ENCODE measurements at regions not wholly inside any gene's neighbourhood (a gene's known extent, or its start where the extent isn't known, plus 50 kb on each side); places are given as distances from the start of the nearest gene placed in this dataset.

DNA sequence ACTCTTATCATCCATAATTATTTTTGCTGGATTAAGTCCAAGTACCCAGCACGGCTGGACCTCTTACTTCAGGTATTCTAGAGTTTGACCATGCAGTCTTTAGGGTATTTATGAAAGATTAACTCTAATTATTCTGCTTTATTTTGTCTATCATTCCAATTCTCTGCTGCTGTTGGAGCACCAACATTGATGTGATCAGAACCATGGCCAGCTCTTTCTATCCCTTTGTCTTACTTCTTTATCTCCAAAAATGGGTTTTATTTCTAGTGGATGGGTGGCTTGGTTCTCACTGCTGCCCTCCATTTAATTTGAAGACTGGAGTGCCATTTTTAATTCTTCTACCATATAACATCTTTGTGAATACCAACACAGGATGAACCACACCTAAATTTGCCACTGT is 704.3 kb downstream of the FRK start:
- intact Hi-C loops (cut with micrococcal nuclease; ENCODE audit: unreplicated experiment): no loop called here

DNA sequence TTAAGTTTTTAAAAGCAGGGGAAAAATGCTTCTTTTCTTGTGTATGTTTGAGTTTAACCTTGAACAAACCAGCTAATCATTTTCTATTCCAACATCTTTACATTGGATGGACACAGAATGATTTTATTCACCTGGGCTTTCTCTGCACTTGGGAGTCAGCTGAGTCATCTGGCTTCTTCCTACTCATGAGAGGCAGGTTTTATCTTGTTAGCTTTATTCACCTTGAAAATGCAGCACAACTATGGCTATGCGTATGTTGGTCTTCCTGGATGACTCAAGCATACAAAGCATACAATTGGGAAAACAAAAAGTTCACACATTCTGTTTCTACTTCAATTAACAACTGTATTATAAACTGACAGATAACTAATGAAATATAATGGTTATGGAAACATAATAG is 737.7 kb downstream of the FRK start:
- no peak for FAIRE-seq
- ChIA-PET RAD21 (ENCODE audit: unreplicated experiment) (no interaction called here), CTCF (no interaction called here), SMC1A (ENCODE audit: uncharacterized antibody, unreplicated experiment) (no interaction called here), POLR2A (no interaction called here)
- BruUV-seq (replicated peaks): no TSS peak
- no peaks in the 10 kb centered on the region for H3K4me1 ChIP-seq (ENCODE audit: control insufficient read depth, insufficient read depth, low read length)
- DNase-seq (ENCODE audit: low read depth, low spot score): no peak
- no peaks in the 10 kb centered on the region for H3K79me2 ChIP-seq (ENCODE audit: control insufficient read depth, insufficient read depth, low read length)
- ATAC-seq: no peak
- no peak overlapping the region for H2AFZ ChIP-seq (ENCODE audit: control insufficient read depth, low read depth, low read length)
- intact Hi-C loops (cut with micrococcal nuclease; ENCODE audit: unreplicated experiment) (no loop called here), in situ Hi-C loops (cut with MboI) (no loop called here)
- no peak overlapping the region for H3K9ac ChIP-seq (ENCODE audit: control insufficient read depth, insufficient read depth, low read length)
- no peaks in the 10 kb centered on the region for H3K9me3 ChIP-seq (replicated peaks; ENCODE audit: control insufficient read depth, insufficient read depth, low read length)
- no peaks in the 10 kb centered on the region for H4K20me1 ChIP-seq (ENCODE audit: control insufficient read depth, insufficient read depth)
- H3K4me3 ChIP-seq: no peak overlapping the region
- H3K27me3 ChIP-seq (replicated peaks in 1 of 2; ENCODE audit: control insufficient read depth in 2 of 2, insufficient read depth in 2 of 2, low read length in 1 of 2): no peaks in the 10 kb centered on the region
- H3K27ac ChIP-seq (ENCODE audit: control insufficient read depth, insufficient read depth): no peak overlapping the region
- 89% methylated on average over 1 of the region's 1 CpG for WGBS (ENCODE audit: insufficient coverage, insufficient replicate concordance, low lambda C conversion rate, missing lambda C conversion rate)
- H3K36me3 ChIP-seq (ENCODE audit: control insufficient read depth in 2 of 2, insufficient read depth in 2 of 2, low read length in 1 of 2): no peaks in the 10 kb centered on the region
- H3K4me2 ChIP-seq (ENCODE audit: control insufficient read depth, insufficient read depth): no peak overlapping the region
- TF ChIP-seq KDM1A (IDR thresholded peaks at IDR 0.05; ENCODE audit: borderline replicate concordance) (no peak), ESRRA (IDR thresholded peaks at IDR 0.05; ENCODE audit: low read length) (no peak), CBFB (IDR thresholded peaks at IDR 0.05; ENCODE audit: low read depth) (no peak), PML (IDR thresholded peaks at IDR 0.05; ENCODE audit: low read length) (no peak), JUND (IDR thresholded peaks at IDR 0.05; ENCODE audit: low read depth, low read length) (no peak), NFYA (IDR thresholded peaks at IDR 0.05; ENCODE audit: borderline replicate concordance, low read depth, low read length) (no peak), BHLHE40 (IDR thresholded peaks at IDR 0.05; ENCODE audit: borderline replicate concordance in 1 of 2, low read depth in 2 of 2, low read length in 1 of 2) (no peak), E2F8 (IDR thresholded peaks at IDR 0.05; ENCODE audit: low read depth, partially characterized antibody) (no peak)
- TF ChIP-seq, protein P1, sequence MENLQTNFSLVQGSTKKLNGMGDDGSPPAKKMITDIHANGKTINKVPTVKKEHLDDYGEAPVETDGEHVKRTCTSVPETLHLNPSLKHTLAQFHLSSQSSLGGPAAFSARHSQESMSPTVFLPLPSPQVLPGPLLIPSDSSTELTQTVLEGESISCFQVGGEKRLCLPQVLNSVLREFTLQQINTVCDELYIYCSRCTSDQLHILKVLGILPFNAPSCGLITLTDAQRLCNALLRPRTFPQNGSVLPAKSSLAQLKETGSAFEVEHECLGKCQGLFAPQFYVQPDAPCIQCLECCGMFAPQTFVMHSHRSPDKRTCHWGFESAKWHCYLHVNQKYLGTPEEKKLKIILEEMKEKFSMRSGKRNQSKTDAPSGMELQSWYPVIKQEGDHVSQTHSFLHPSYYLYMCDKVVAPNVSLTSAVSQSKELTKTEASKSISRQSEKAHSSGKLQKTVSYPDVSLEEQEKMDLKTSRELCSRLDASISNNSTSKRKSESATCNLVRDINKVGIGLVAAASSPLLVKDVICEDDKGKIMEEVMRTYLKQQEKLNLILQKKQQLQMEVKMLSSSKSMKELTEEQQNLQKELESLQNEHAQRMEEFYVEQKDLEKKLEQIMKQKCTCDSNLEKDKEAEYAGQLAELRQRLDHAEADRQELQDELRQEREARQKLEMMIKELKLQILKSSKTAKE (IDR thresholded peaks at IDR 0.05; ENCODE audit: low read depth, poor library complexity, severe bottlenecking): no peak

More for the DNA sequence above, 704.3 kb downstream of the FRK start:
- ChIA-PET RAD21 (ENCODE audit: unreplicated experiment) (no interaction called here), CTCF (no interaction called here), SMC1A (ENCODE audit: uncharacterized antibody, unreplicated experiment) (no interaction called here), POLR2A (no interaction called here)
- Histone ChIP-seq H3K36me3 (ENCODE audit: control insufficient read depth in 2 of 2, insufficient read depth in 2 of 2, low read length in 1 of 2) (no peaks in the 10 kb centered on the region), H3K4me3 (no peak overlapping the region), H3K27ac (ENCODE audit: control insufficient read depth, insufficient read depth) (no peak overlapping the region), H4K20me1 (ENCODE audit: control insufficient read depth, insufficient read depth) (no peaks in the 10 kb centered on the region), H3K27me3 (replicated peaks in 1 of 2; ENCODE audit: control insufficient read depth in 2 of 2, insufficient read depth in 2 of 2, low read length in 1 of 2) (no peaks in the 10 kb centered on the region), H3K9me3 (replicated peaks; ENCODE audit: control insufficient read depth, insufficient read depth, low read length) (no peaks in the 10 kb centered on the region), H3K4me1 (ENCODE audit: control insufficient read depth, insufficient read depth, low read length) (no peaks in the 10 kb centered on the region), H3K79me2 (ENCODE audit: control insufficient read depth, insufficient read depth, low read length) (no peaks in the 10 kb centered on the region), H3K4me2 (ENCODE audit: control insufficient read depth, insufficient read depth) (no peak overlapping the region), H2AFZ (ENCODE audit: control insufficient read depth, low read depth, low read length) (no peak overlapping the region), H3K9ac (ENCODE audit: control insufficient read depth, insufficient read depth, low read length) (no peak overlapping the region)
- BruUV-seq (replicated peaks): no TSS peak
- in situ Hi-C loops (cut with MboI): no loop called here
- FAIRE-seq (no peak), ATAC-seq (no peak), DNase-seq (ENCODE audit: low read depth, low spot score) (no peak)
- 0% methylated on average over 1 of the region's 1 CpG for WGBS (ENCODE audit: insufficient coverage, insufficient replicate concordance, low lambda C conversion rate, missing lambda C conversion rate)
- TF ChIP-seq USF1 (IDR thresholded peaks at IDR 0.05; ENCODE audit: borderline replicate concordance, extremely low read length, insufficient read depth, low read depth, low read length) (no peak), MTA3 (IDR thresholded peaks at IDR 0.05; ENCODE audit: borderline replicate concordance, low read length) (no peak), NFIC (IDR thresholded peaks at IDR 0.05; ENCODE audit: low read depth, low read length) (no peak), IKZF2 (IDR thresholded peaks at IDR 0.05) (no peak), TAF1 (IDR thresholded peaks at IDR 0.05; ENCODE audit: borderline replicate concordance, low read depth, low read length) (no peak), CREM (IDR thresholded peaks at IDR 0.05; ENCODE audit: low read depth) (no peak), NR2C1 (IDR thresholded peaks at IDR 0.05) (no peak)
